IPS-18c (cell line): ENCODE measurements at regions not wholly inside any gene's neighbourhood (a gene's known extent, or its start where the extent isn't known, plus 50 kb on each side); places are given as distances from the start of the nearest gene placed in this dataset.
"Not testable (repeated sequence)": the region's sequence is repeated elsewhere in the genome, so short reads cannot be mapped to it uniquely, and the experiment has no call there.

ENCODE experiments used
- H3K4me3 ChIP-seq: 2 replicates; pipeline ENCODE4 v1.7.0; 2013; ENCODE audit warnings: low read depth, mild to moderate bottlenecking, low read length, moderate library complexity; ENCODE audit not compliant: insufficient read depth
- H3K9me3 ChIP-seq: one replicate; pipeline ENCODE4 v1.6.1; 2013; ENCODE audit warnings: mild to moderate bottlenecking, low read length, moderate library complexity; ENCODE audit not compliant: control insufficient read depth, insufficient read depth

DNA sequence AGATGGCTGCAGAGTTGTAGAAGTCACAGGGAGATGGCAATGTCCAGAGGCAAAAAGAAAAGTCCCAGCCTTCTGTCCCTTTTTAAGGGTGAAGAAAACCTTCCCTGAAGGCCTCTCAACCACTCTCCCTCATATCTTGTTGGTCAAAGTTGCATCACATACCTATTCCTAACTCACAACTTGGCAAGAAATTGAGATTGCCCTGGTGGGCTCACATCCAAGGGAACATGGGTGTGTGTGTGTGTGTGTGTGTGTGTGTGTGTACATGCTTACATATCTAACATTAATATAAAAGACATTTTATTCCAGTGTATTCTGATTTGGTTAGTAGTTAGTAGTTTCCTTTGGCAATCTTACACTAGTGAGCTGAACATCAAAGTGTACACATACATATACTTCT is 144.3 kb upstream of the SALL4 start:
- Histone ChIP-seq H3K4me3 (no peak overlapping the region), H3K9me3 (peaks cover 2% of the 10 kb centered on the region)

DNA sequence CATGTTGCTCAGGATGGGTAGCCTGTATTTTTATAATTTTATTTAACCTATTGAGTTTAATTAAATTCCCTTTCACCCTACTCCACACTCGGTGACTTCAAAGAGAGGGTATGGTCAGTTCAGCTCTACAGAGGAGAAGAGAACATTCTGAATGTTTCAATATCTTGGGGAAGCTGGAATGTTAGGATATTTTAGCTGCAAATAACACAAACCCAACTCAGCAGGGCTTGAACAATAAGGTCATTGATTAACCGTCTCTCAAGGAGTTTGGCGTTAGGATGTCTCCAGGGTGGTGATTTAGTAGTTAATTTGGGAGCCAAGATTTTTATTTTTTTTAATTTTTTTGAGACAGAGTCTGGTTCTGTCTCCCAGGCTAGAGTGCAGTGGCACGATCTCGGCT is 143.6 kb upstream of the SALL4 start:
- H3K4me3 ChIP-seq = no peak overlapping the region
- H3K9me3 ChIP-seq = no peaks in the 10 kb centered on the region

DNA sequence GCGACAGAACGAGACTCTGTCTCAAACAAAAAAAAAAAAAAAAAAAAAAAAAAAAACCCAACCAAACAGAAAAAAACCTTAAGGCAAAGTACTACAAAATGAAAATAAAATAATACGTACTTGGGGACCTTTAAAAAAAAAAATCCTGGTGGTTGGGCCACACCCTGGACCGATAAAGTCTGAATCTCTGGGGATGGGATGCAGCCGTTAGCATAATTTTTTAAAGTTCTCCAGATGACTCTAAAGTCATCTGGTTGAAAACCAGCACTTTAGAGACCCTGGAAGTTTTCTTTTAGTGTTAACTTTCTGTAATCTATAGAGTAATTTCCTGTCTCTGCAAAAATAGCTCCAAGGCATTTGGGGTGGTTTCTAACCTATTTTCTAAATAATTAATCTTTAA is 142.9 kb upstream of the SALL4 start:
- H3K4me3 ChIP-seq = no peak overlapping the region
- H3K9me3 ChIP-seq = no peaks in the 10 kb centered on the region

GRCh38 chr20:51943761-51944160 is 141.4 kb upstream of the SALL4 start:
- no peaks in the 10 kb centered on the region for H3K9me3 ChIP-seq
- no peak overlapping the region for H3K4me3 ChIP-seq

- not testable (repeated sequence) for H3K4me3 ChIP-seq, H3K9me3 ChIP-seq
Observed at GRCh38 chr20:51943326-51943725, 141.0 kb upstream of the SALL4 start.

DNA sequence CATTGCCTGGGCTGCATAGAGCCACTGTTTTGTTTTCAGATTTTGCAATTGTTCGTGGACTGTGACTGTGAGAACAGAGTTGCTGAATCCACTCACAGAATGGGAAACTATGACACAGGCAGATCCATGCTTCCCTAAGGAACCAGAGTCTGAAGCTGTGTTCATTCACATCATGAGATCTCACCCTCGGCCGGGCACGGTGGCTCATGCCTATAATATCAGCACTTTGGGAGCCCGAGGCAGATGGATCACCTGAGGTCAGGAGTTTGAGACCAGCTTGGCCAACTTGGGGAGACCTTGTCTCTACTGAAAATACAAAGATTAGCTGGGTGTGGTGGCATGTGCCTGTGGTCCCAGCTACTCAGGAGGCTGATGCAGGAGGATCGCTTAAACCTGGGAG is 139.2 kb upstream of the SALL4 start:
- H3K4me3 ChIP-seq = no peak overlapping the region
- no peaks in the 10 kb centered on the region for H3K9me3 ChIP-seq

DNA sequence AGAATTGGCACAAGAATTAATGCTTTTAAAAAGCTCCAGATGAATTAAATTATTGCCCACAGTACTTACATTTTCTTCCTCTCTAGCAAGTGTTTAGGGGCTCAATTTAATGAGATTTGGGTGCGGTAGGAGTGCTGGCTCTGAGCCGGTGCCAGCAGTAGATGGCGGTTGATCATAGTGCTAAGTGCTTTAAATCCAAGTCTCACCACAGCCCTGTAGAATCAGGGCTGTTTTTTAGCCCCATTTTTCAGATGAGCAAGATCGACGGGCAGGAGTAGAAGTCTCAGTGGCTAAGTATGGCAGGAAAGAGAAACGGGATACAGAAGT is 136.9 kb upstream of the SALL4 start:
- Histone ChIP-seq H3K9me3 (no peaks in the 10 kb centered on the region), H3K4me3 (no peak overlapping the region)

GRCh38 chr20:51938559-51939258 is 136.4 kb upstream of the SALL4 start:
- H3K9me3 ChIP-seq = no peaks in the 10 kb centered on the region
- no peak overlapping the region for H3K4me3 ChIP-seq

GRCh38 chr20:51937779-51938178 is 135.5 kb upstream of the SALL4 start:
- H3K9me3 ChIP-seq = no peaks in the 10 kb centered on the region
- no peak overlapping the region for H3K4me3 ChIP-seq

- no peaks in the 10 kb centered on the region for H3K9me3 ChIP-seq
- no peak overlapping the region for H3K4me3 ChIP-seq
Observed at GRCh38 chr20:51936377-51936776, 134.1 kb upstream of the SALL4 start.

GRCh38 chr20:51935003-51935358 is 132.7 kb upstream of the SALL4 start:
- Histone ChIP-seq H3K9me3 (no peaks in the 10 kb centered on the region), H3K4me3 (no peak overlapping the region)

DNA sequence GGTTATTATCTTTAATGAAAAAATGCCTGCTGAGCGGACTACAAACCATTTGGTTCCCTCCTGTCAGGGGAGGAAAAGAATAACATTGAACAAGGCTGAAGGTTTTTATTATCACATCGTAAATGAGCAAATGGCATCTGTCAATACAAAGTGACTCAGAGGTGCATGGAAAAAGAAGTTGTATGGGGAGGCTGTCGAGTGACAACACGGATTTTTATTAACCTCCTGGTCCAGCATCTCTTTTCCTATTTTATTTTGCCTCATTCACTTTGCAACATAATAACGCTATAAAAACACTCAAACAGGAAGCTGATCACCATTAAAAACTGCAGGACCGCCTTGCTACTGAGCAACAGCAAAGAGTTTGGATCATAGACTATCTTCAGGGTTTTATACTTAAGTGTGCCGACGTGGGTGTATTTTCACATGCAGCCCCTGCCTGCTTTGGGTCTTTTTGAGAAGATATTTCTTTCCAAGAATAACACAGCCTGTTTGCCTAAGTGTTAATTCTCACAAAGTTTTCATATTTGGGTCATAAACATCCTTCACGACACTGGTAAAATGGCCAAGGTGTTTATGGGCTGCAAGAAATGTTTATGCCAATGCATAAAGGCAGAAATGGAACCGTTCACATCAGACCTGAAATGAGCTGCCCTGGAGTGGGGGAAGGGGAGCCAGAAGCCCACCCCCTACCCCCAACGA is 132.1 kb upstream of the SALL4 start:
- Histone ChIP-seq H3K9me3 (no peaks in the 10 kb centered on the region), H3K4me3 (no peak overlapping the region)

- Histone ChIP-seq H3K9me3 (no peaks in the 10 kb centered on the region), H3K4me3 (no peak overlapping the region)
Observed at GRCh38 chr20:51931371-51931781, 129.1 kb upstream of the SALL4 start.

DNA sequence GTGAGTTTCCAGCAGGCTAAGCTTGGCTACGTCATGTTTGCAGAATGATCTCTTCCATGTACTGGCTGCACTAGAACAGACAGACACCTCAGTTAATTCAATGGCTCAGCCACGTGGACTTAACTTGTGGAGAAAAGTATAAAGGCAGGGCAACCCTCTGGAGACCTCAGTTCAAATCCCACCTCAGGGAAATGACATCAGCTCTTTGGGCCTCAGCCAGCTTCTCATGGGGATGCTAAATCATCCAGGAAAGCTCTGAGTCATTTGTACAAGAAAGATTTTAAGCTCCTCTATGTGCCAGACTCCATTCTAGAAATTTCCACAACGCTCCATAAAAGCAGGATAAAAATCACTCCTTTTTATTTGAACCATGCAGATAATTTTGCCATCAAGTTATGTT is 128.5 kb upstream of the SALL4 start:
- Histone ChIP-seq H3K4me3 (no peak overlapping the region), H3K9me3 (no peaks in the 10 kb centered on the region)

GRCh38 chr20:51928931-51929330 is 126.6 kb upstream of the SALL4 start:
- Histone ChIP-seq H3K4me3 (no peak overlapping the region), H3K9me3 (no peaks in the 10 kb centered on the region)

- not testable (repeated sequence) for H3K9me3 ChIP-seq, H3K4me3 ChIP-seq
Observed at GRCh38 chr20:51927970-51928369, 125.6 kb upstream of the SALL4 start.

DNA sequence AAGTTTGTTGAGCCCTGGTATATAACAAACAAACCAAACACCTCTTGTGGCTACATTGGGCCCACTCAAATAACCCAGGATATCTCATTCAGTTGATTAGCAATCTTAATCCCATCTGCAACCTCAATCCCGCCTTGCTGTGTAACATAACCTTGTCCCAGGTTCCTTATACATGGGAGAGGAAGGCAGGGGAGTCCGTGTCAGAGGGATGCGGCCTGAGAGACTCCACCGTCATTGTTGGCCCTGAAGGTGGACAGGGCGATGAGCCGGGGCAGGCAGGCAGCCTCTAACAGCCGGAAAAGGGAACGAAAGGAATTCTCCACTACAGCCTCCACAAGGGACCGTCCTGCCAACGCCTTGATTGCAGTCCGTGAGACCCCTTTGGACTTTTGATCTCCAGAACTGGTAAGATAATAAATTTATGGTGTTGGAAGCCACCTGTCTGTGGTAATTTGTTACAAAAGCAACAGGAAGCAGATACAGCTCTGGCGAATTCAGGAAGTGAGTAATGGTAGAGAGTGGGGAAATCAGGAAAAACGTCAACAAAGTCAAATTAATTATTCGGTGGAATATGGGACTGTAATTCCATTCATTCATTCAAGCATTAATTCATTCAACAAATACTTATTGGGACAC is 124.5 kb upstream of the SALL4 start:
- Histone ChIP-seq H3K9me3 (no peaks in the 10 kb centered on the region), H3K4me3 (no peak overlapping the region)

DNA sequence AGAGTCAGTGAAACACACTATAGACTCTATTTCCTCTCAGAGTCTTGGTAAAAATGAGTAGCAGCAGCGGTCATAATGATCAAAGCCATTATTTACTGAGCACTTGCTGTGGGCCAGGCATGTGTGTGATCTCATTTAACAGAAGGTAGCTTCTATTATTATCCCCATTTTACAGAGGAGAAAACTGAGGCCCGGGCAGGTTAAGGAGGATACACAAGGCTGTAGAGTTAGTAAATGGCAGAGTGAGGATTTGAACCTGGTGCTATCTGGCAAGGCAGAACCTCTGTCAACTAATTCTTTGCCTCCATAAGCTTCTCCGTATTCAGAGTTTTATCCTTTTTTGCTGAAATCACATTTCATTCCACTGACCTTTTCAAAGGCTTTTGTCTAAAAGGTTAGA is 122.2 kb upstream of the SALL4 start:
- Histone ChIP-seq H3K4me3 (no peak overlapping the region), H3K9me3 (no peaks in the 10 kb centered on the region)

- no peak overlapping the region for H3K4me3 ChIP-seq
- H3K9me3 ChIP-seq = no peaks in the 10 kb centered on the region
Observed at GRCh38 chr20:51923633-51924032, 121.3 kb upstream of the SALL4 start.
